ENCODE measurements at regions not wholly inside any gene's neighbourhood (a gene's known extent, or its start where the extent isn't known, plus 50 kb on each side); places are given as distances from the start of the nearest gene placed in this dataset.

DNA sequence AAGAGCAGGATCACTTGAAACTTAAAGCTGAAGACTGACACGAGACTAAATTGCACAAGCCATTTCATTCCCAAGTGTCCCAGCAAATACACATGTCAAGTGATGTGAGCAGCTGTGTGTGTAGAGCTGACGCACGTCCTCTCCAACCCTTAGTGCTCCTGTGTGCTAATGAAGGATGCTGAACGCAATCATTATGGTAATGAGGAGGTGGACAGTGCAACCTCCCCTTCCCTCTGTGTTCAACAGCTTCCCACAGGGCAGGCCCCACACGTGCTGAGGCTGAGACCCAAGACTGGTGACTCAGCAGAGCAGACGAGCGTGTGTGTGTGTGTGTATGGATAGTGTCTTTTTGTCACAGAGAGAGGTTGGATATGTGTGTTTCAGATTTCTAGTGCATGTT, 702.1 kb downstream of the SEMA5A start (continued):
- TF ChIP-seq, protein P1, sequence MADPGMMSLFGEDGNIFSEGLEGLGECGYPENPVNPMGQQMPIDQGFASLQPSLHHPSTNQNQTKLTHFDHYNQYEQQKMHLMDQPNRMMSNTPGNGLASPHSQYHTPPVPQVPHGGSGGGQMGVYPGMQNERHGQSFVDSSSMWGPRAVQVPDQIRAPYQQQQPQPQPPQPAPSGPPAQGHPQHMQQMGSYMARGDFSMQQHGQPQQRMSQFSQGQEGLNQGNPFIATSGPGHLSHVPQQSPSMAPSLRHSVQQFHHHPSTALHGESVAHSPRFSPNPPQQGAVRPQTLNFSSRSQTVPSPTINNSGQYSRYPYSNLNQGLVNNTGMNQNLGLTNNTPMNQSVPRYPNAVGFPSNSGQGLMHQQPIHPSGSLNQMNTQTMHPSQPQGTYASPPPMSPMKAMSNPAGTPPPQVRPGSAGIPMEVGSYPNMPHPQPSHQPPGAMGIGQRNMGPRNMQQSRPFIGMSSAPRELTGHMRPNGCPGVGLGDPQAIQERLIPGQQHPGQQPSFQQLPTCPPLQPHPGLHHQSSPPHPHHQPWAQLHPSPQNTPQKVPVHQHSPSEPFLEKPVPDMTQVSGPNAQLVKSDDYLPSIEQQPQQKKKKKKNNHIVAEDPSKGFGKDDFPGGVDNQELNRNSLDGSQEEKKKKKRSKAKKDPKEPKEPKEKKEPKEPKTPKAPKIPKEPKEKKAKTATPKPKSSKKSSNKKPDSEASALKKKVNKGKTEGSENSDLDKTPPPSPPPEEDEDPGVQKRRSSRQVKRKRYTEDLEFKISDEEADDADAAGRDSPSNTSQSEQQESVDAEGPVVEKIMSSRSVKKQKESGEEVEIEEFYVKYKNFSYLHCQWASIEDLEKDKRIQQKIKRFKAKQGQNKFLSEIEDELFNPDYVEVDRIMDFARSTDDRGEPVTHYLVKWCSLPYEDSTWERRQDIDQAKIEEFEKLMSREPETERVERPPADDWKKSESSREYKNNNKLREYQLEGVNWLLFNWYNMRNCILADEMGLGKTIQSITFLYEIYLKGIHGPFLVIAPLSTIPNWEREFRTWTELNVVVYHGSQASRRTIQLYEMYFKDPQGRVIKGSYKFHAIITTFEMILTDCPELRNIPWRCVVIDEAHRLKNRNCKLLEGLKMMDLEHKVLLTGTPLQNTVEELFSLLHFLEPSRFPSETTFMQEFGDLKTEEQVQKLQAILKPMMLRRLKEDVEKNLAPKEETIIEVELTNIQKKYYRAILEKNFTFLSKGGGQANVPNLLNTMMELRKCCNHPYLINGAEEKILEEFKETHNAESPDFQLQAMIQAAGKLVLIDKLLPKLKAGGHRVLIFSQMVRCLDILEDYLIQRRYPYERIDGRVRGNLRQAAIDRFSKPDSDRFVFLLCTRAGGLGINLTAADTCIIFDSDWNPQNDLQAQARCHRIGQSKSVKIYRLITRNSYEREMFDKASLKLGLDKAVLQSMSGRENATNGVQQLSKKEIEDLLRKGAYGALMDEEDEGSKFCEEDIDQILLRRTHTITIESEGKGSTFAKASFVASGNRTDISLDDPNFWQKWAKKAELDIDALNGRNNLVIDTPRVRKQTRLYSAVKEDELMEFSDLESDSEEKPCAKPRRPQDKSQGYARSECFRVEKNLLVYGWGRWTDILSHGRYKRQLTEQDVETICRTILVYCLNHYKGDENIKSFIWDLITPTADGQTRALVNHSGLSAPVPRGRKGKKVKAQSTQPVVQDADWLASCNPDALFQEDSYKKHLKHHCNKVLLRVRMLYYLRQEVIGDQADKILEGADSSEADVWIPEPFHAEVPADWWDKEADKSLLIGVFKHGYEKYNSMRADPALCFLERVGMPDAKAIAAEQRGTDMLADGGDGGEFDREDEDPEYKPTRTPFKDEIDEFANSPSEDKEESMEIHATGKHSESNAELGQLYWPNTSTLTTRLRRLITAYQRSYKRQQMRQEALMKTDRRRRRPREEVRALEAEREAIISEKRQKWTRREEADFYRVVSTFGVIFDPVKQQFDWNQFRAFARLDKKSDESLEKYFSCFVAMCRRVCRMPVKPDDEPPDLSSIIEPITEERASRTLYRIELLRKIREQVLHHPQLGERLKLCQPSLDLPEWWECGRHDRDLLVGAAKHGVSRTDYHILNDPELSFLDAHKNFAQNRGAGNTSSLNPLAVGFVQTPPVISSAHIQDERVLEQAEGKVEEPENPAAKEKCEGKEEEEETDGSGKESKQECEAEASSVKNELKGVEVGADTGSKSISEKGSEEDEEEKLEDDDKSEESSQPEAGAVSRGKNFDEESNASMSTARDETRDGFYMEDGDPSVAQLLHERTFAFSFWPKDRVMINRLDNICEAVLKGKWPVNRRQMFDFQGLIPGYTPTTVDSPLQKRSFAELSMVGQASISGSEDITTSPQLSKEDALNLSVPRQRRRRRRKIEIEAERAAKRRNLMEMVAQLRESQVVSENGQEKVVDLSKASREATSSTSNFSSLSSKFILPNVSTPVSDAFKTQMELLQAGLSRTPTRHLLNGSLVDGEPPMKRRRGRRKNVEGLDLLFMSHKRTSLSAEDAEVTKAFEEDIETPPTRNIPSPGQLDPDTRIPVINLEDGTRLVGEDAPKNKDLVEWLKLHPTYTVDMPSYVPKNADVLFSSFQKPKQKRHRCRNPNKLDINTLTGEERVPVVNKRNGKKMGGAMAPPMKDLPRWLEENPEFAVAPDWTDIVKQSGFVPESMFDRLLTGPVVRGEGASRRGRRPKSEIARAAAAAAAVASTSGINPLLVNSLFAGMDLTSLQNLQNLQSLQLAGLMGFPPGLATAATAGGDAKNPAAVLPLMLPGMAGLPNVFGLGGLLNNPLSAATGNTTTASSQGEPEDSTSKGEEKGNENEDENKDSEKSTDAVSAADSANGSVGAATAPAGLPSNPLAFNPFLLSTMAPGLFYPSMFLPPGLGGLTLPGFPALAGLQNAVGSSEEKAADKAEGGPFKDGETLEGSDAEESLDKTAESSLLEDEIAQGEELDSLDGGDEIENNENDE (IDR thresholded peaks at IDR 0.05; ENCODE audit: insufficient replicate concordance, low read length) = no peak
- TF ChIP-seq ZNF274 (IDR thresholded peaks at IDR 0.05; ENCODE audit: borderline replicate concordance, extremely low read depth, low read length) (no peak), RNF2 (IDR thresholded peaks at IDR 0.05; ENCODE audit: borderline replicate concordance, low read depth, low read length, missing control alignments, poor library complexity, severe bottlenecking) (no peak), JUND (IDR thresholded peaks at IDR 0.05; ENCODE audit: low read length) (no peak), POLR2AphosphoS5 (IDR thresholded peaks at IDR 0.05; ENCODE audit: low read depth, low read length) (no peak), TAF7 (optimal IDR thresholded peaks at IDR 0.05; ENCODE audit: borderline replicate concordance, low read depth, low read length) (no peak), TCF12 (IDR thresholded peaks at IDR 0.05; ENCODE audit: low read depth, low read length) (no peak), RXRA (IDR thresholded peaks at IDR 0.05; ENCODE audit: insufficient read depth, low read depth, low read length) (no peak), GTF2F1 (IDR thresholded peaks at IDR 0.05; ENCODE audit: borderline replicate concordance, low read depth, low read length) (no peak)
- TF ChIP-seq, protein P2, sequence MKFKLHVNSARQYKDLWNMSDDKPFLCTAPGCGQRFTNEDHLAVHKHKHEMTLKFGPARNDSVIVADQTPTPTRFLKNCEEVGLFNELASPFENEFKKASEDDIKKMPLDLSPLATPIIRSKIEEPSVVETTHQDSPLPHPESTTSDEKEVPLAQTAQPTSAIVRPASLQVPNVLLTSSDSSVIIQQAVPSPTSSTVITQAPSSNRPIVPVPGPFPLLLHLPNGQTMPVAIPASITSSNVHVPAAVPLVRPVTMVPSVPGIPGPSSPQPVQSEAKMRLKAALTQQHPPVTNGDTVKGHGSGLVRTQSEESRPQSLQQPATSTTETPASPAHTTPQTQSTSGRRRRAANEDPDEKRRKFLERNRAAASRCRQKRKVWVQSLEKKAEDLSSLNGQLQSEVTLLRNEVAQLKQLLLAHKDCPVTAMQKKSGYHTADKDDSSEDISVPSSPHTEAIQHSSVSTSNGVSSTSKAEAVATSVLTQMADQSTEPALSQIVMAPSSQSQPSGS (IDR thresholded peaks at IDR 0.05; ENCODE audit: low read length) = no peak

All from H1 (cell line).